ENCODE measurements at regions not wholly inside any gene's neighbourhood (a gene's known extent, or its start where the extent isn't known, plus 50 kb on each side); places are given as distances from the start of the nearest gene placed in this dataset.

DNA sequence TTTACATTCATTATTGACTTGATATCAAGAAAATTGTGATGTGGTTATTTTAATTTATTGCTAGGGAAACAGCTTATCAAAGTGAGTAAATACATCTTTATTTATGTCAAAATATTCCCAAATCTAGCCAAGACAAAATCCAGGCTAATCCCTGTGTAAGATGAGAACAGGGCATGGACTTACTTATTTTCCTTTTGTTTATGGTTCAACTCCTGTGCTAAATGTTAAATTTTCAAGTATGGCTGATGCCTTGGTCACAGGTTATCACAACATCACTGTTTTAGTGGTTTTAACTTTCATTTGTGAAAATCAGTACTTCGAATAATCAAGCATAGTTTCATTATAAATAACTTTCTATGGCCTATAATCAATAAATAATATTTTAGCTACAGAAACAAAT, 657.0 kb upstream of the SYT4 start:
- TF ChIP-seq, protein P1, sequence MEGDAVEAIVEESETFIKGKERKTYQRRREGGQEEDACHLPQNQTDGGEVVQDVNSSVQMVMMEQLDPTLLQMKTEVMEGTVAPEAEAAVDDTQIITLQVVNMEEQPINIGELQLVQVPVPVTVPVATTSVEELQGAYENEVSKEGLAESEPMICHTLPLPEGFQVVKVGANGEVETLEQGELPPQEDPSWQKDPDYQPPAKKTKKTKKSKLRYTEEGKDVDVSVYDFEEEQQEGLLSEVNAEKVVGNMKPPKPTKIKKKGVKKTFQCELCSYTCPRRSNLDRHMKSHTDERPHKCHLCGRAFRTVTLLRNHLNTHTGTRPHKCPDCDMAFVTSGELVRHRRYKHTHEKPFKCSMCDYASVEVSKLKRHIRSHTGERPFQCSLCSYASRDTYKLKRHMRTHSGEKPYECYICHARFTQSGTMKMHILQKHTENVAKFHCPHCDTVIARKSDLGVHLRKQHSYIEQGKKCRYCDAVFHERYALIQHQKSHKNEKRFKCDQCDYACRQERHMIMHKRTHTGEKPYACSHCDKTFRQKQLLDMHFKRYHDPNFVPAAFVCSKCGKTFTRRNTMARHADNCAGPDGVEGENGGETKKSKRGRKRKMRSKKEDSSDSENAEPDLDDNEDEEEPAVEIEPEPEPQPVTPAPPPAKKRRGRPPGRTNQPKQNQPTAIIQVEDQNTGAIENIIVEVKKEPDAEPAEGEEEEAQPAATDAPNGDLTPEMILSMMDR (optimal IDR thresholded peaks at IDR 0.05 in 1 of 3, IDR thresholded peaks at IDR 0.05 in 1 of 3, conservative IDR thresholded peaks at IDR 0.05 in 1 of 3; ENCODE audit: extremely low read depth in 1 of 3, insufficient read depth in 2 of 3, low read length in 3 of 3), result no peak
- no peak for TF ChIP-seq EZH2 (IDR thresholded peaks at IDR 0.05; ENCODE audit: low read length)

Measured in keratinocyte (primary cell).